GM18868 (cell line): ENCODE measurements at regions not wholly inside any gene's neighbourhood (a gene's known extent, or its start where the extent isn't known, plus 50 kb on each side); places are given as distances from the start of the nearest gene placed in this dataset.

ENCODE experiments used
- ATAC-seq: cut with Tn5 transposase; IDR thresholded peaks from one replicate; pipeline ENCODE4 v1.9.1; 2021; ENCODE audit warnings: mild to moderate bottlenecking, moderate library complexity; ENCODE audit not compliant: unreplicated experiment

- no peak for ATAC-seq
Measured at GRCh38 chr5:167639766-167640165, 651.7 kb upstream of the WWC1 start.

- no peak for ATAC-seq
Measured at GRCh38 chr5:167642181-167642580, 649.3 kb upstream of the WWC1 start.

GRCh38 chr5:167642779-167643517 lies 648.5 kb upstream of the WWC1 start:
- no peak for ATAC-seq

- ATAC-seq: no peak
Measured at GRCh38 chr5:167643631-167644280, 647.7 kb upstream of the WWC1 start.

- no peak for ATAC-seq
Measured at GRCh38 chr5:167644619-167645018, 646.8 kb upstream of the WWC1 start.

- no peak for ATAC-seq
Measured at GRCh38 chr5:167649471-167649870, 642.0 kb upstream of the WWC1 start.

GRCh38 chr5:167652690-167653089 lies 638.8 kb upstream of the WWC1 start:
- no peak for ATAC-seq

- no peak for ATAC-seq
Measured at GRCh38 chr5:167653645-167654106, 637.8 kb upstream of the WWC1 start.

GRCh38 chr5:167657016-167657415 lies 634.4 kb upstream of the WWC1 start:
- ATAC-seq: no peak

GRCh38 chr5:167658889-167659288 lies 632.6 kb upstream of the WWC1 start:
- no peak for ATAC-seq

GRCh38 chr5:167661605-167662004 lies 629.8 kb upstream of the WWC1 start:
- no peak for ATAC-seq

GRCh38 chr5:167664222-167664804 lies 627.1 kb upstream of the WWC1 start:
- no peak for ATAC-seq

GRCh38 chr5:167665841-167666375 lies 625.5 kb upstream of the WWC1 start:
- no peak for ATAC-seq

GRCh38 chr5:167671176-167671575 lies 620.3 kb upstream of the WWC1 start:
- ATAC-seq: no peak

- ATAC-seq: no peak
Measured at GRCh38 chr5:167673942-167674341, 617.5 kb upstream of the WWC1 start.

GRCh38 chr5:167678481-167678880 lies 613.0 kb upstream of the WWC1 start:
- no peak for ATAC-seq

GRCh38 chr5:167684251-167684650 lies 607.2 kb upstream of the WWC1 start:
- ATAC-seq: no peak

GRCh38 chr5:167688341-167689130 lies 602.9 kb upstream of the WWC1 start:
- no peak for ATAC-seq

GRCh38 chr5:167694325-167695147 lies 596.9 kb upstream of the WWC1 start:
- ATAC-seq: no peak
